SK-N-SH treated with all-trans-retinoic acid at 6 μM for 48 hours (cell line): ENCODE measurements at regions not wholly inside any gene's neighbourhood (a gene's known extent, or its start where the extent isn't known, plus 50 kb on each side); places are given as distances from the start of the nearest gene placed in this dataset.
A peak's percentile ranks its signal among the peaks of the same experiment; 100 is the strongest.
"Not testable (repeated sequence)": the region's sequence is repeated elsewhere in the genome, so short reads cannot be mapped to it uniquely, and the experiment has no call there.

Experiments used
- ATAC-seq: fragments of 200-7000 bp; cut with Tn5 transposase; 3 replicates; pipeline ENCODE4 v1.9.1; 2020; ENCODE audit warnings: mild to moderate bottlenecking, moderate library complexity
- ARNTL ChIP-seq: fragments of 450-650 bp; formaldehyde crosslinking; IDR thresholded peaks from 2 replicates; pipeline ENCODE4 v1.5.0; 2020; ENCODE audit warnings: low read depth, mild to moderate bottlenecking, moderate library complexity, borderline replicate concordance
- BACH2 ChIP-seq: fragments of 250-450 bp; sonication (Bioruptor Pico); IDR thresholded peaks from 2 replicates; pipeline ENCODE4 v1.9.0; 2021; ENCODE audit warnings: mild to moderate bottlenecking, borderline replicate concordance
- CSRNP3 ChIP-seq: fragments of 250-450 bp; sonication (Bioruptor Pico); IDR thresholded peaks from 2 replicates; pipeline ENCODE4 v1.5.1; 2021; ENCODE audit warnings: mild to moderate bottlenecking, moderate library complexity
- ISL1 ChIP-seq: fragments of 250-450 bp; sonication (Bioruptor Pico); IDR thresholded peaks from 2 replicates; pipeline ENCODE4 v2.1.2; 2022; ENCODE audit warnings: mild to moderate bottlenecking, moderate library complexity
- OSR1 ChIP-seq: fragments of 250-450 bp; sonication (Bioruptor Pico); IDR thresholded peaks from 2 replicates; pipeline ENCODE4 v1.8.0; 2022; ENCODE audit warnings: moderate library complexity, mild to moderate bottlenecking, inconsistent platforms
- POU6F1 ChIP-seq: fragments of 250-450 bp; sonication (Bioruptor Pico); IDR thresholded peaks from 2 replicates; pipeline ENCODE4 v1.8.0; 2021; ENCODE audit warnings: low read depth, mild to moderate bottlenecking, moderate library complexity, borderline replicate concordance
- RARB ChIP-seq: fragments of 250-450 bp; sonication (Bioruptor Pico); IDR thresholded peaks from 2 replicates; pipeline ENCODE4 v1.8.0; 2021; ENCODE audit warnings: mild to moderate bottlenecking, moderate library complexity
- SNAI2 ChIP-seq: fragments of 250-450 bp; sonication (Bioruptor Pico); IDR thresholded peaks from 2 replicates; pipeline ENCODE4 v1.5.0; 2020; ENCODE audit warnings: mild to moderate bottlenecking, moderate library complexity
- TCF4 ChIP-seq: fragments of 250-450 bp; sonication (Bioruptor Pico); IDR thresholded peaks from 2 replicates; pipeline ENCODE4 v1.8.0; 2021; ENCODE audit warnings: mild to moderate bottlenecking, moderate library complexity, borderline replicate concordance
- TSHZ2 ChIP-seq: fragments of 250-450 bp; sonication (Bioruptor Pico); IDR thresholded peaks from 2 replicates; pipeline ENCODE4 v1.5.0; 2020; ENCODE audit warnings: mild to moderate bottlenecking, moderate library complexity
- ZC3H10 ChIP-seq: fragments of 250-450 bp; sonication (Bioruptor Pico); IDR thresholded peaks from 2 replicates; pipeline ENCODE4 v1.5.1; 2021; ENCODE audit warnings: mild to moderate bottlenecking, moderate library complexity
- ZFP30 ChIP-seq: fragments of 450-650 bp; formaldehyde crosslinking; IDR thresholded peaks from 2 replicates; pipeline ENCODE4 v1.5.0; 2022; ENCODE audit warnings: mild to moderate bottlenecking, moderate library complexity
- ZNF565 ChIP-seq: fragments of 450-650 bp; formaldehyde crosslinking; conservative IDR thresholded peaks from 2 replicates; pipeline ENCODE4 v1.5.0; 2020; ENCODE audit warnings: low read depth, mild to moderate bottlenecking, moderate library complexity
- ZNF70 ChIP-seq: fragments of 450-650 bp; formaldehyde crosslinking; IDR thresholded peaks from 2 replicates; pipeline ENCODE4 v1.5.0; 2020; ENCODE audit warnings: mild to moderate bottlenecking, moderate library complexity
- ZNF8 ChIP-seq: fragments of 450-650 bp; formaldehyde crosslinking; IDR thresholded peaks from 2 replicates; pipeline ENCODE4 v1.5.0; 2020; ENCODE audit warnings: mild to moderate bottlenecking, moderate library complexity
- TF ChIP-seq, protein P1 (sequence below): fragments of 250-450 bp; sonication (Bioruptor Pico); IDR thresholded peaks from 2 replicates; pipeline ENCODE4 v1.5.1; 2020; ENCODE audit warnings: low read depth, mild to moderate bottlenecking, moderate library complexity

DNA sequence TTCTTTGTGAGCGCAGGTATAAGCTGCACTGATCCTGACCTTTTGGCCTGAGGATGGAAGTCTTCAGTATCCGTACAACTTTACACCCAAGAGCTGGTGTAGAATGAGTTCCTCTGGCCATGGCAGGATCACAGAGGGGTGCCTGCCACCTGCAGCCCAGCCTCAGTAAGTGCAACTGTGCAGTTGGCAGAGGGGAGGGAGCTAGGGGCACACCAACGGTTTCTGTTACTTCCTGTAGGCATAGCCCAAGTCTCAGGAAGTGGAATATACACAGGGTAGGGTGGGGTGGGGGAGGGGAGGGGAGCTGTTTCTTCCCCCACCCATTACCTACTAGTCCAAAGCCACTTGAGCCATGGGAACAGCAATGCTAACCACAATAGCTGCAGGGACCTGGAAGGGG is 85.4 kb upstream of the GBA3 start:
- ATAC-seq: peak; percentile 98
- TF ChIP-seq OSR1 (CRISPR knock-in tag) (no peak), BACH2 (CRISPR knock-in tag) (no peak), TCF4 (CRISPR knock-in tag) (no peak), ISL1 (CRISPR knock-in tag) (no peak), SNAI2 (no peak), POU6F1 (no peak), ZNF70 (no peak), ZNF565 (no peak), TSHZ2 (CRISPR knock-in tag) (no peak)
- TF ChIP-seq, protein P1, sequence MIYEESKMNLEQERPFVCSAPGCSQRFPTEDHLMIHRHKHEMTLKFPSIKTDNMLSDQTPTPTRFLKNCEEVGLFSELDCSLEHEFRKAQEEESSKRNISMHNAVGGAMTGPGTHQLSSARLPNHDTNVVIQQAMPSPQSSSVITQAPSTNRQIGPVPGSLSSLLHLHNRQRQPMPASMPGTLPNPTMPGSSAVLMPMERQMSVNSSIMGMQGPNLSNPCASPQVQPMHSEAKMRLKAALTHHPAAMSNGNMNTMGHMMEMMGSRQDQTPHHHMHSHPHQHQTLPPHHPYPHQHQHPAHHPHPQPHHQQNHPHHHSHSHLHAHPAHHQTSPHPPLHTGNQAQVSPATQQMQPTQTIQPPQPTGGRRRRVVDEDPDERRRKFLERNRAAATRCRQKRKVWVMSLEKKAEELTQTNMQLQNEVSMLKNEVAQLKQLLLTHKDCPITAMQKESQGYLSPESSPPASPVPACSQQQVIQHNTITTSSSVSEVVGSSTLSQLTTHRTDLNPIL: no peak

DNA sequence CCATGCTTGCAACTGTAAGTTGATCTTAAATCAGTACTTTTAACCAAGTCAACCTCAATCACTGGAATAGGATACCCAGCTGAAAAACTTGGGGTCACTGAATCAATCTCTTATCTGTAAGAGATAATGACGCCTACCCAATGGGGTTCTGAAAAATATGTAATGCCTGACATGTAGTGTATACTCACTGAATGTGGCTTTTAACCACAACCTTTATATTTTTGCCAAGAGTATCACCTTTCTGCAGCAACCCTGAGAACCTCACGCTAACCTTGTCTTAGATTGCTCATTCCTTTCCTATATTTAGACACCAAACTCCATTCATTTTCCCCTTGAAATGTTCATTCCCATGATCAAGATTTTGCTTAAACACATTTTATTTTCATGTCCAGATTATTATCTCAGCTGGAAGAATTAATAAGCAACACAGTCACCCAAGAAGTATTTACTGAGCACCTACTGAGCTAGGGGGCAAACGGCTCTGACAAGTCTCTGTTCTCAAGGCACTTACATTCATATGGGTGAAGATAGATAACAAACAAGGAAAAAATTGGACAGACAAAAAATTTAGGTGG is 82.7 kb upstream of the GBA3 start:
- ATAC-seq: not testable (repeated sequence)

- no peak for ATAC-seq
- TF ChIP-seq ARNTL (CRISPR knock-in tag) (no peak), CSRNP3 (CRISPR knock-in tag) (no peak), SNAI2 (no peak), OSR1 (CRISPR knock-in tag) (no peak), ZFP30 (CRISPR knock-in tag) (no peak), BACH2 (CRISPR knock-in tag) (no peak), ZNF8 (no peak), ISL1 (CRISPR knock-in tag) (no peak), ZC3H10 (no peak), TSHZ2 (CRISPR knock-in tag) (no peak), ZNF565 (no peak), ZNF70 (no peak), RARB (CRISPR knock-in tag) (no peak), POU6F1 (no peak), TCF4 (CRISPR knock-in tag) (no peak)
- TF ChIP-seq, protein P1: no peak
Observed at GRCh38 chr4:22614114-22614513, 78.6 kb upstream of the GBA3 start.
